ENCODE measurements at regions not wholly inside any gene's neighbourhood (a gene's known extent, or its start where the extent isn't known, plus 50 kb on each side); places are given as distances from the start of the nearest gene placed in this dataset.

- Mint-ChIP-seq H3K4me3 (no peak overlapping the region), H3K27me3 (no peaks in the 10 kb centered on the region), H3K9me3 (ENCODE audit: insufficient read depth) (peaks cover 2% of the 10 kb centered on the region), H3K27ac (no peak overlapping the region), H3K4me1 (peaks cover 16% of the 10 kb centered on the region)
- no peaks in the 10 kb centered on the region for H3K79me2 ChIP-seq (ENCODE audit: control insufficient read depth, insufficient read depth, low read length)
- no peak for TF ChIP-seq EZH2 (IDR thresholded peaks at IDR 0.05; ENCODE audit: borderline replicate concordance, insufficient read depth, low read depth, low read length, poor library complexity, severe bottlenecking)
- TF ChIP-seq, protein P1, sequence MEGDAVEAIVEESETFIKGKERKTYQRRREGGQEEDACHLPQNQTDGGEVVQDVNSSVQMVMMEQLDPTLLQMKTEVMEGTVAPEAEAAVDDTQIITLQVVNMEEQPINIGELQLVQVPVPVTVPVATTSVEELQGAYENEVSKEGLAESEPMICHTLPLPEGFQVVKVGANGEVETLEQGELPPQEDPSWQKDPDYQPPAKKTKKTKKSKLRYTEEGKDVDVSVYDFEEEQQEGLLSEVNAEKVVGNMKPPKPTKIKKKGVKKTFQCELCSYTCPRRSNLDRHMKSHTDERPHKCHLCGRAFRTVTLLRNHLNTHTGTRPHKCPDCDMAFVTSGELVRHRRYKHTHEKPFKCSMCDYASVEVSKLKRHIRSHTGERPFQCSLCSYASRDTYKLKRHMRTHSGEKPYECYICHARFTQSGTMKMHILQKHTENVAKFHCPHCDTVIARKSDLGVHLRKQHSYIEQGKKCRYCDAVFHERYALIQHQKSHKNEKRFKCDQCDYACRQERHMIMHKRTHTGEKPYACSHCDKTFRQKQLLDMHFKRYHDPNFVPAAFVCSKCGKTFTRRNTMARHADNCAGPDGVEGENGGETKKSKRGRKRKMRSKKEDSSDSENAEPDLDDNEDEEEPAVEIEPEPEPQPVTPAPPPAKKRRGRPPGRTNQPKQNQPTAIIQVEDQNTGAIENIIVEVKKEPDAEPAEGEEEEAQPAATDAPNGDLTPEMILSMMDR (IDR thresholded peaks at IDR 0.05), result no peak
- no peaks in the 10 kb centered on the region for H3K27me3 ChIP-seq (replicated peaks in 1 of 4; ENCODE audit: control extremely low read depth in 1 of 4, control insufficient read depth in 3 of 4, insufficient read depth in 4 of 4, low read length in 3 of 4)
- intact Hi-C loops (cut with micrococcal nuclease), result no loop called here
- H3K27ac ChIP-seq (ENCODE audit: low read length in 2 of 2), result no peak overlapping the region
- peaks cover 0 to 12% (median 0%) of the 10 kb centered on the region in 3 donors for H3K9me3 ChIP-seq (ENCODE audit: control extremely low read depth in 1 of 3, control insufficient read depth in 2 of 3, insufficient read depth in 1 of 3, low read length in 2 of 3)
- no peak overlapping the region for H3K4me3 ChIP-seq (ENCODE audit: control extremely low read depth in 1 of 5, extremely low read depth in 1 of 5, insufficient read depth in 1 of 5, low read depth in 2 of 5, low read length in 4 of 5)
- no peak overlapping the region for H2AFZ ChIP-seq (ENCODE audit: insufficient read depth, low read depth, low read length, poor library complexity, severe bottlenecking)
- ChIA-PET POLR2A (no interaction called here), CTCF (no interaction called here)
- H3K4me1 ChIP-seq (ENCODE audit: control insufficient read depth in 2 of 2, insufficient read depth in 2 of 2, low read length in 2 of 2), result peaks cover 7 to 16% of the 10 kb centered on the region in 2 donors
- H4K20me1 ChIP-seq (ENCODE audit: control insufficient read depth, insufficient read depth, low read length, poor library complexity, severe bottlenecking), result no peaks in the 10 kb centered on the region
- H3K36me3 ChIP-seq (replicated peaks in 1 of 2; ENCODE audit: control extremely low read depth in 1 of 2, control insufficient read depth in 1 of 2, extremely low read depth in 1 of 2, insufficient read depth in 2 of 2, low read length in 1 of 2), result no peaks in the 10 kb centered on the region
- 0% methylated on average over 1 of the region's 2 CpGs for WGBS (ENCODE audit: insufficient coverage)
- no peak overlapping the region for H3K9ac ChIP-seq (ENCODE audit: low read length)
- no peak overlapping the region for H3K4me2 ChIP-seq (replicated peaks; ENCODE audit: low read depth, low read length, poor library complexity, severe bottlenecking)
- DNase-seq (no peak), ATAC-seq (ENCODE audit: low read depth) (no peak)
Measured at GRCh38 chr1:182329471-182329870, 62.1 kb downstream of the GLUL start.

GRCh38 chr1:182328591-182328990, 63.0 kb downstream of the GLUL start:
- no peak overlapping the region for H3K9ac ChIP-seq (ENCODE audit: low read length)
- H3K27ac Mint-ChIP-seq, result no peak overlapping the region
- ATAC-seq (ENCODE audit: low read depth) (no peak), DNase-seq (no peak)
- H2AFZ ChIP-seq (ENCODE audit: insufficient read depth, low read depth, low read length, poor library complexity, severe bottlenecking), result no peak overlapping the region
- H3K27me3 Mint-ChIP-seq, result no peaks in the 10 kb centered on the region
- no peaks in the 10 kb centered on the region for H3K36me3 ChIP-seq (replicated peaks in 1 of 2; ENCODE audit: control extremely low read depth in 1 of 2, control insufficient read depth in 1 of 2, extremely low read depth in 1 of 2, insufficient read depth in 2 of 2, low read length in 1 of 2)
- H3K4me3 ChIP-seq (ENCODE audit: control extremely low read depth in 1 of 5, extremely low read depth in 1 of 5, insufficient read depth in 1 of 5, low read depth in 2 of 5, low read length in 4 of 5), result no peak overlapping the region
- H3K27ac ChIP-seq (ENCODE audit: low read length in 2 of 2), result no peak overlapping the region
- TF ChIP-seq EZH2 (IDR thresholded peaks at IDR 0.05; ENCODE audit: borderline replicate concordance, insufficient read depth, low read depth, low read length, poor library complexity, severe bottlenecking), result no peak
- TF ChIP-seq, protein P1 (IDR thresholded peaks at IDR 0.05), result no peak
- CTCF ChIA-PET, result no interaction called here
- H3K4me1 ChIP-seq (ENCODE audit: control insufficient read depth in 2 of 2, insufficient read depth in 2 of 2, low read length in 2 of 2), result peaks cover 7 to 16% of the 10 kb centered on the region in 2 donors
- no peaks in the 10 kb centered on the region for H3K79me2 ChIP-seq (ENCODE audit: control insufficient read depth, insufficient read depth, low read length)
- 97% methylated on average over 16 of the region's 16 CpGs for WGBS (ENCODE audit: insufficient coverage)
- H3K9me3 ChIP-seq (ENCODE audit: control extremely low read depth in 1 of 3, control insufficient read depth in 2 of 3, insufficient read depth in 1 of 3, low read length in 2 of 3), result peaks cover 0 to 12% (median 0%) of the 10 kb centered on the region in 3 donors
- peaks cover 2% of the 10 kb centered on the region for H3K9me3 Mint-ChIP-seq (ENCODE audit: insufficient read depth)
- H4K20me1 ChIP-seq (ENCODE audit: control insufficient read depth, insufficient read depth, low read length, poor library complexity, severe bottlenecking), result no peaks in the 10 kb centered on the region
- no peak overlapping the region for H3K4me2 ChIP-seq (replicated peaks; ENCODE audit: low read depth, low read length, poor library complexity, severe bottlenecking)
- intact Hi-C loops (cut with micrococcal nuclease), result no loop called here
- POLR2A ChIA-PET, result no interaction called here
- H3K4me1 Mint-ChIP-seq, result peaks cover 16% of the 10 kb centered on the region
- H3K27me3 ChIP-seq (replicated peaks in 1 of 4; ENCODE audit: control extremely low read depth in 1 of 4, control insufficient read depth in 3 of 4, insufficient read depth in 4 of 4, low read length in 3 of 4), result no peaks in the 10 kb centered on the region
- no peak overlapping the region for H3K4me3 Mint-ChIP-seq

All from B cell (primary cell).